Immature natural killer cell (primary cell): ENCODE measurements at regions not wholly inside any gene's neighbourhood (a gene's known extent, or its start where the extent isn't known, plus 50 kb on each side); places are given as distances from the start of the nearest gene placed in this dataset.

Experiments used
- DNase-seq, 3 donors: peaks; one replicate each; pipeline ENCODE4 v3.0.0; 2022; ENCODE audit warnings: mixed read lengths in 1 of 3
- H3K27ac Mint-ChIP-seq, 6 donors: one replicate each; pipeline ENCODE4 v1.8.0; 2020; ENCODE audit warnings: mixed read lengths in 6 of 6, mild to moderate bottlenecking in 5 of 6, inconsistent platforms in 4 of 6, moderate library complexity in 3 of 6
- H3K27me3 Mint-ChIP-seq, 3 donors: one replicate each; pipeline ENCODE4 v1.8.0; 2020 to 2021; ENCODE audit warnings: low read depth in 3 of 3, mild to moderate bottlenecking in 3 of 3, mixed read lengths in 3 of 3, moderate library complexity in 3 of 3, inconsistent platforms in 1 of 3
- H3K36me3 Mint-ChIP-seq, 3 donors: one replicate each; pipeline ENCODE4 v1.8.0; 2020; ENCODE audit warnings: mixed read lengths in 3 of 3, inconsistent platforms in 2 of 3, mild to moderate bottlenecking in 2 of 3
- H3K4me1 Mint-ChIP-seq, 2 donors: one replicate each; pipeline ENCODE4 v1.8.0; 2020; ENCODE audit warnings: inconsistent platforms in 2 of 2, mild to moderate bottlenecking in 2 of 2, mixed read lengths in 2 of 2, moderate library complexity in 1 of 2
- H3K4me3 Mint-ChIP-seq, 5 donors: one replicate each; pipeline ENCODE4 v1.8.0; 2020; ENCODE audit warnings: mild to moderate bottlenecking in 5 of 5, mixed read lengths in 5 of 5, inconsistent platforms in 3 of 5, moderate library complexity in 3 of 5
- H3K9me3 Mint-ChIP-seq, 6 donors: one replicate each; pipeline ENCODE4 v1.8.0; 2020; ENCODE audit warnings: mild to moderate bottlenecking in 6 of 6, mixed read lengths in 6 of 6, inconsistent platforms in 4 of 6, moderate library complexity in 3 of 6

DNA sequence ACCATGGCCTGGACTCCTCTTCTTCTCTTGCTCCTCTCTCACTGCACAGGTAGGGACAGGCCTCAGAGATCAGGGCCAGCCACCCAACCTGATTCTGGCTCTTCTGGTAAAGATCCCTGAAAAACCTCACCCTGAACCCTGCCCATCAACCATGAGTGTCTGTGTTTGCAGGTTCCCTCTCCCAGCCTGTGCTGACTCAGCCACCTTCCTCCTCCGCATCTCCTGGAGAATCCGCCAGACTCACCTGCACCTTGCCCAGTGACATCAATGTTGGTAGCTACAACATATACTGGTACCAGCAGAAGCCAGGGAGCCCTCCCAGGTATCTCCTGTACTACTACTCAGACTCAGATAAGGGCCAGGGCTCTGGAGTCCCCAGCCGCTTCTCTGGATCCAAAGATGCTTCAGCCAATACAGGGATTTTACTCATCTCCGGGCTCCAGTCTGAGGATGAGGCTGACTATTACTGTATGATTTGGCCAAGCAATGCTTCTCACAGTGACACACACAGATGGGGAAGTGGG lies 80.9 kb downstream of the ZNF280B start:
- Mint-ChIP-seq H3K4me1 (peaks cover 0 to 3% of the 10 kb centered on the region in 2 donors), H3K9me3 (no peaks in the 10 kb centered on the region), H3K36me3 (no peaks in the 10 kb centered on the region), H3K27me3 (peaks cover 3 to 16% (median 3%) of the 10 kb centered on the region in 3 donors), H3K4me3 (no peak overlapping the region), H3K27ac (no peak overlapping the region)
- no peak for DNase-seq

DNA sequence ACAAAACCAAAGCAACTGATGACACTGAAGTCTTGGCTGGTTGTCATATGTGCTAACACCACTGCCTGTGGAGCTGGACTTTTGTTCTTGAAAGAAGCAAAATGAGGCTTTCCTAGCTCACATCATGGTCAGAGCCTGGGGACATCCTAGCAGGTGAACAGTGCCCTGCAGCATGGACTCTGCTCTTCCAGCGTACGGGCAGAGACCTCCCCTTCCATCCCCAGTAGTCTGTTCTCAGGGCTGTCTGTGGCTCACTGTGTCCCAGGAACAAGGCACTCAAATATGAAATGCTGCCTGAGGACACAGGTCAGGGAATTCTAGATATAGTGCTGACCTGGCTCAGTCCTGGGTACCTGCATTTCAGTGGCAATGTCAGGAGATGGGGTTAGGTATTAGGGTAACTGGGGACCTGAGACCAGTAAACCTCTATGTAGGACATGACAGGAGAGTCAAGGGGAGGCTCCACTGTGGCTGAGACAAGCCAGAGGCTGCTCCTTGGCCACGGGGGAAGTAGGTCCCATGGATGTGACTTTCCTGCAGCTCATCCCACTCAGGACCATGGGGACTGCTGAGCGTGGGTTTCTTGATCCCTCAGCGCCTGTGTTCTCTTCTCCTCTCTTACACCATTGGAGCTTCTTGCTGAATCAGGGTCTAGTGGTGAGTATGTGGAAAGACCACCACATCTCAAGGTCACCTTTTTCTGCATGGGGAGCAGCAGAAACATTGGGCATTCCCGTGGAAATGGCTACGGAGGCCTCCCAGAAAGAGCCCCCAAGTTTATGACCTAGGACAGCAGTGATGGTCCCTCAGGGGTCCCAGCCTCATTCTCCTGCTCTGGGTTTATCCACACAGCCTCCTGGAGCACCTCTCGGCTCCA lies 80.1 kb downstream of the ZNF280B start:
- Mint-ChIP-seq H3K4me1 (no peaks in the 10 kb centered on the region), H3K27ac (no peak overlapping the region), H3K9me3 (no peaks in the 10 kb centered on the region), H3K36me3 (no peaks in the 10 kb centered on the region), H3K4me3 (no peak overlapping the region), H3K27me3 (peaks cover 3 to 16% (median 3%) of the 10 kb centered on the region in 3 donors)
- no peak for DNase-seq

GRCh38 chr22:22429369-22430108 lies 79.0 kb downstream of the ZNF280B start:
- no peak for DNase-seq
- Mint-ChIP-seq H3K4me3 (no peak overlapping the region), H3K27ac (no peak overlapping the region), H3K27me3 (peaks cover 3 to 16% (median 6%) of the 10 kb centered on the region in 3 donors), H3K36me3 (no peaks in the 10 kb centered on the region), H3K4me1 (no peaks in the 10 kb centered on the region), H3K9me3 (no peaks in the 10 kb centered on the region)

- Mint-ChIP-seq H3K4me1 (no peaks in the 10 kb centered on the region), H3K27ac (no peak overlapping the region), H3K36me3 (no peaks in the 10 kb centered on the region), H3K9me3 (no peaks in the 10 kb centered on the region), H3K27me3 (peaks cover 3 to 14% (median 6%) of the 10 kb centered on the region in 3 donors), H3K4me3 (no peak overlapping the region)
- DNase-seq: no peak
Measured at GRCh38 chr22:22430111-22430820, 78.3 kb downstream of the ZNF280B start.

DNA sequence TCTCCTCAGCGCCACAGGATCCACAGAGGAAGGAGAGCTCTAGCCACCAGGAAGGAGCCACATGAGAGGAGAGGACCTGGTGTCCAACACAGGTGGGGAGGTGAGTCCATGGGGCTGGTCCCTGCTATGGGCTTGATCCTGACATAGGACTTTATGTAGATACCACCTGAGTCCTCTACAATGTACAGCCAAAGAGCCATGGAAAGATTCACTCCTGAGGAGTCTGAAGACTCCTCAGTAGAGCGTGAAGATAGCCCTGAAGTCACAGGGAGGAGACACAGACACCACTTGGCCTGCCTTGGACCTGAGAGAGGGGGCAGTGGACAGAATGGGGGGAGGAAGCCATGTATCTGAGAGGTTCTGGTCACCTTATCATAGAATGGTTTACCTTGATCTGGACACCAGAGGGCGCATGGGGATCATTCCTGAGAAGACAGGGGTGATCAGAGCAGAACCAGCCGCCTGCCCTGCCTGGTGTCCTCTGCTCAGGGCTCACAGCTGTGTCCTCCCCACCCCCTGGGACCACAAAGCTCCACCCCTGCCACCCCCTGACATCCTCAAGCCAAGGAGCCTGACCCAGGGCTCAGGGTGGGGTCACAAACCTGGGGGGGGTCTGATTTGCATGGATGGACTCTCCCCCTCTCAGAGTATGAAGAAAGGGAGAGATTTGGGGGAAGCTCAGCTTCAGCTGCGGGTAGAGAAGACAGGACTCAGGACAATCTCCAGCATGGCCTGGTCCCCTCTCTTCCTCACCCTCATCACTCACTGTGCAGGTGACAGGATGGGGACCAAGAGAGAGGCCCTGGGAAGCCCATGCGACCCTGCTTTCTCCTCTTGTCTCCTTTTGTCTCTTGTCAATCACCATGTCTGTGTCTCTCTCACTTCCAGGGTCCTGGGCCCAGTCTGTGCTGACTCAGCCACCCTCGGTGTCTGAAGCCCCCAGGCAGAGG lies 77.0 kb downstream of the ZNF280B start:
- H3K4me1 Mint-ChIP-seq: no peaks in the 10 kb centered on the region
- no peak overlapping the region for H3K27ac Mint-ChIP-seq
- no peaks in the 10 kb centered on the region for H3K36me3 Mint-ChIP-seq
- peak; percentile 8 to 39 (median 19) for DNase-seq
- H3K27me3 Mint-ChIP-seq: peaks cover 5 to 10% (median 9%) of the 10 kb centered on the region in 3 donors
- no peaks in the 10 kb centered on the region for H3K9me3 Mint-ChIP-seq
- H3K4me3 Mint-ChIP-seq: no peak overlapping the region

DNA sequence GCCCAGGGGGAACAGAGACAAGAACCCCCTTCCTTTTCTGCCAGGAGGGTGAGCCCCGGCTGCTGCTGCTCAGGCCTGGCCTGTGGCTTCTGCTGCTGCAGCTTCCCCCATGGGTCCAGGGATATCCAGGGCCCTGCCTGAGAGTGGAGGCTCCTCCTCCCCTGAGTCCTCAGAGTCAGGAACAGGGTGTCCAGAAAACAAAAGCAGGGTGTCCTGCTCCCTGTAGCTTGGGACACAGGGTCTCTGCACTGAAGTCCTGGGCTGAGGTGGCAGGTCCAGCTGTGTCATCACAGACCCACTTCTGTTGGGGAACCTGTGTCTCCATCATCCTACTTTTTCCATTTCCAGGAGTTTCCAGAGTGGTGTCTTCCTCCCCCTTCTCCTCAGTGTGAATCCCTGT lies 76.1 kb downstream of the ZNF280B start:
- no peaks in the 10 kb centered on the region for H3K9me3 Mint-ChIP-seq
- no peak overlapping the region for H3K4me3 Mint-ChIP-seq
- peak overlapping the region in 1 of 6 donors; percentile 32 for H3K27ac Mint-ChIP-seq
- H3K4me1 Mint-ChIP-seq: no peaks in the 10 kb centered on the region
- H3K27me3 Mint-ChIP-seq: peaks cover 2 to 17% (median 9%) of the 10 kb centered on the region in 3 donors
- no peak for DNase-seq
- no peaks in the 10 kb centered on the region for H3K36me3 Mint-ChIP-seq

DNA sequence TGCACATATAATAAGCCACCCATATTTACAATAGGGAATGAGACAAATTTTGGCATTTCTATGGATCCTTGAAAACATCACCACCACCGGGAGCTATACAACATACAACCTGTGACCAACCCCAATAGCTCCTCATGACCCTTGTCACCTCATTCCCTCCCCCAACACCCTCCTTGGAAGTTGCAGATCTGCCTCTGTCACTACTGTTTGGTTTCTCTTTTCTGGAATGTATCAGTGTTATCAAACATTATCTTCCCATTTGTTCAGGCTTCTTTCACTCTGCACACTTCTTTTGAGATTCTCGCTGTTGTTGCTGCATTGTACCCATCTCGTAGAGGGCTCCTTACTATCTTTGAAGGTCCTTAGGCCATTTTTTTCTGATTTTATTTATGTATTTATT lies 75.6 kb downstream of the ZNF280B start:
- Mint-ChIP-seq H3K4me3 (no peak overlapping the region), H3K36me3 (no peaks in the 10 kb centered on the region), H3K9me3 (no peaks in the 10 kb centered on the region), H3K27me3 (peaks cover 4 to 15% (median 8%) of the 10 kb centered on the region in 3 donors), H3K27ac (peak overlapping the region in 1 of 6 donors; percentile 32), H3K4me1 (no peaks in the 10 kb centered on the region)
- no peak for DNase-seq

DNA sequence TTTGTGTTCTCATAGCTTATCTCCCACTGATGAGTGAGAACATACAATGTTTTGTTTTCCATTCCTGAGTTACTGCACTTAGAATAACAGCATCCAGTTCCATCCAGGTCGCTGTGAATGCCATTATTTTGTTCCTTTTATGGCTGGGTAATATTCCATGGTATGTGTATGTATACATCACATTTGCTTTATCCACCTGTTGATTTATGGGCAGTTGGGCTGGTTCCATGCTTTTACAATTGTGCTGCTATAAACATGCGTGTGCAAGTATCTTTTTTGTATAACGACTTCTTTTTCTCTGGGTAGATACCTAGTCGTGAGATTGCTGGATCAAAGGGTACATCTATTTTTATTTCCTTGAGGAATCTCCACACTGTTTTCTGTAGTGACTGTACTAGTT lies 74.8 kb downstream of the ZNF280B start:
- Mint-ChIP-seq H3K4me1 (no peaks in the 10 kb centered on the region), H3K9me3 (no peaks in the 10 kb centered on the region), H3K27me3 (peaks cover 8 to 15% (median 9%) of the 10 kb centered on the region in 3 donors), H3K4me3 (no peak overlapping the region), H3K36me3 (no peaks in the 10 kb centered on the region), H3K27ac (no peak overlapping the region)
- no peak for DNase-seq
